ENCODE measurements at regions not wholly inside any gene's neighbourhood (a gene's known extent, or its start where the extent isn't known, plus 50 kb on each side); places are given as distances from the start of the nearest gene placed in this dataset.
A peak's percentile ranks its signal among the peaks of the same experiment; 100 is the strongest.

DNA sequence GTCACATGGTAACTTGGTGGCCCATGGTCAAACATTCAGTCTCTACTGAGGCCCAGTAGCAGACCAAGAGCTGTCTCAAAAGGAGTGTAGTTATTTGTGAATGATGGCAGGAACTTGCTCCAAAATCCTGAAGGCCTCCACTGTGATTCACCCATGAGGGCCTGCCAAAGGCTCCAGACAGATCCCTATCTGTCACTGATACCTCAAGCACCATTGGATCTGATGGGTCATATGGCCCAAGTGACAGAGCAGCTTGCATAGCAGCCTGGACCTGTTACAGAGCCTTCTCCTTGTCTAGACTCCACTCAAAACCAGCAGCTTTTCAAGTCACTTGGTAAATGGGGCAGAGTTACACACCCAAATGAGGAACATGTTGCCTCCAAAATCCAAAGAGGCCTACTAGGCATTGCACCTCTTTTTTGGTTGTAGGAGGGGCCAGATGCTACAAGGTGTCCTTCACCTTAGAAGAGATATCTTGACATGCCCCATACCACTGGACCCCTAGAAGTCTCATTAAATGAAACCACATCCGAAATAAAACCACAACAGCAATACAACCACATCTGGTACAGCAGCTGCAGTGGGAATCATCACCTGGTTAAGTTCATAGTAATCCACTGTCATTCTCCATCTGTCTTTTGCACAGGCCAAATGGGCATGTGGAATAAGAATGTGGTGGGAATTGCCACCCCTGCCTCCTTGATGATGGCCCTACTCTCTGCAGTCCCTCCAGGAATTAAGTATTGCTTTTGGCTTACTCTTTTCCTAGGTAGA is 150.4 kb upstream of the MAX start:
- no peak for ATAC-seq (ENCODE audit: low read depth)
- dilution Hi-C loops (cut with HindIII; ENCODE audit: low sequenced_read_pairs, unreplicated experiment) (no loop called here), intact Hi-C loops (cut with micrococcal nuclease) (no loop called here), in situ Hi-C loops (cut with MboI; ENCODE audit: low sequenced_read_pairs) (no loop called here)
- no peak overlapping the region for H4K91ac ChIP-seq (ENCODE audit: insufficient read depth, low read depth, low read length)
- H2AFZ ChIP-seq (replicated peaks; ENCODE audit: low read length, poor library complexity), result no peak overlapping the region
- no peak overlapping the region for H4K8ac ChIP-seq (ENCODE audit: low read depth in 2 of 2, low read length in 2 of 2)
- ChIA-PET CTCF (no interaction called here), POLR2A (ENCODE audit: unreplicated experiment) (no interaction called here)
- no peak overlapping the region for H2AK9ac ChIP-seq (replicated peaks; ENCODE audit: low read depth, low read length, poor library complexity)
- H3K4ac ChIP-seq (ENCODE audit: low read depth, low read length), result no peak overlapping the region
- H2AK5ac ChIP-seq (ENCODE audit: low read depth, low read length), result no peak overlapping the region
- peaks cover 16% of the 10 kb centered on the region for H3K4me1 ChIP-seq (ENCODE audit: control insufficient read depth, insufficient read depth, low read length)
- TF ChIP-seq MXI1 (IDR thresholded peaks at IDR 0.05; ENCODE audit: borderline replicate concordance, low read depth, low read length), result no peak
- no peak for TF ChIP-seq RAD21 (IDR thresholded peaks at IDR 0.05; ENCODE audit: low read length)
- TF ChIP-seq, protein P1, sequence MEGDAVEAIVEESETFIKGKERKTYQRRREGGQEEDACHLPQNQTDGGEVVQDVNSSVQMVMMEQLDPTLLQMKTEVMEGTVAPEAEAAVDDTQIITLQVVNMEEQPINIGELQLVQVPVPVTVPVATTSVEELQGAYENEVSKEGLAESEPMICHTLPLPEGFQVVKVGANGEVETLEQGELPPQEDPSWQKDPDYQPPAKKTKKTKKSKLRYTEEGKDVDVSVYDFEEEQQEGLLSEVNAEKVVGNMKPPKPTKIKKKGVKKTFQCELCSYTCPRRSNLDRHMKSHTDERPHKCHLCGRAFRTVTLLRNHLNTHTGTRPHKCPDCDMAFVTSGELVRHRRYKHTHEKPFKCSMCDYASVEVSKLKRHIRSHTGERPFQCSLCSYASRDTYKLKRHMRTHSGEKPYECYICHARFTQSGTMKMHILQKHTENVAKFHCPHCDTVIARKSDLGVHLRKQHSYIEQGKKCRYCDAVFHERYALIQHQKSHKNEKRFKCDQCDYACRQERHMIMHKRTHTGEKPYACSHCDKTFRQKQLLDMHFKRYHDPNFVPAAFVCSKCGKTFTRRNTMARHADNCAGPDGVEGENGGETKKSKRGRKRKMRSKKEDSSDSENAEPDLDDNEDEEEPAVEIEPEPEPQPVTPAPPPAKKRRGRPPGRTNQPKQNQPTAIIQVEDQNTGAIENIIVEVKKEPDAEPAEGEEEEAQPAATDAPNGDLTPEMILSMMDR (conservative IDR thresholded peaks at IDR 0.05; ENCODE audit: low read depth, low read length), result no peak
- no peak for TF ChIP-seq CHD1 (IDR thresholded peaks at IDR 0.05; ENCODE audit: low read depth, low read length)
- TF ChIP-seq BHLHE40 (IDR thresholded peaks at IDR 0.05; ENCODE audit: low read depth, low read length), result no peak
- TF ChIP-seq, protein P2, sequence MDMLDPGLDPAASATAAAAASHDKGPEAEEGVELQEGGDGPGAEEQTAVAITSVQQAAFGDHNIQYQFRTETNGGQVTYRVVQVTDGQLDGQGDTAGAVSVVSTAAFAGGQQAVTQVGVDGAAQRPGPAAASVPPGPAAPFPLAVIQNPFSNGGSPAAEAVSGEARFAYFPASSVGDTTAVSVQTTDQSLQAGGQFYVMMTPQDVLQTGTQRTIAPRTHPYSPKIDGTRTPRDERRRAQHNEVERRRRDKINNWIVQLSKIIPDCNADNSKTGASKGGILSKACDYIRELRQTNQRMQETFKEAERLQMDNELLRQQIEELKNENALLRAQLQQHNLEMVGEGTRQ (IDR thresholded peaks at IDR 0.05; ENCODE audit: low read depth, low read length), result peak; percentile 34; the same call in 1 of the 2 replicates
- H4K5ac ChIP-seq (ENCODE audit: low read depth, low read length), result no peak overlapping the region
- H3K27ac ChIP-seq (ENCODE audit: insufficient read depth, low read length), result no peak overlapping the region
- no peak for DNase-seq
- no peaks in the 10 kb centered on the region for H3K27me3 ChIP-seq (ENCODE audit: control insufficient read depth, insufficient read depth, low read length)
- H3K4me2 ChIP-seq (ENCODE audit: low read depth, low read length), result no peak overlapping the region
- no peak overlapping the region for H2BK20ac ChIP-seq (ENCODE audit: low read depth, low read length)
- WGBS, 2 experiments (ENCODE audit: extremely low coverage in 2 of 2, insufficient read length in 1 of 2), result no CpG with 5 or more reads among the region's 1 CpG
- BruUV-seq (replicated peaks), result no TSS peak
- H2BK15ac ChIP-seq (ENCODE audit: low read depth, low read length), result no peak overlapping the region
- no peak overlapping the region for H2BK5ac ChIP-seq (ENCODE audit: low read depth, low read length, poor library complexity, severe bottlenecking)
- no peak overlapping the region for H3K9ac ChIP-seq (ENCODE audit: low read depth, low read length)
- peaks cover 4% of the 10 kb centered on the region for H3K9me1 ChIP-seq (ENCODE audit: insufficient read depth, low read length)
- no peaks in the 10 kb centered on the region for H3K9me3 ChIP-seq (ENCODE audit: control insufficient read depth, insufficient read depth, low read length)
- H3K36me3 ChIP-seq (ENCODE audit: control insufficient read depth, insufficient read depth, low read length), result no peaks in the 10 kb centered on the region
- H3K18ac ChIP-seq (ENCODE audit: low read depth, low read length), result no peak overlapping the region
- H3K79me1 ChIP-seq (ENCODE audit: low read depth in 1 of 2, low read length in 2 of 2), result no peaks in the 10 kb centered on the region
- H3K4me3 ChIP-seq (ENCODE audit: insufficient read depth, low read depth, low read length), result no peak overlapping the region
- no peaks in the 10 kb centered on the region for H4K20me1 ChIP-seq (ENCODE audit: insufficient read depth, low read length)
- no peak overlapping the region for H3K56ac ChIP-seq (ENCODE audit: extremely low read depth, insufficient read depth, low read length)
- H2BK120ac ChIP-seq (ENCODE audit: low read depth, low read length), result no peak overlapping the region
- no peak overlapping the region for H3K14ac ChIP-seq (replicated peaks; ENCODE audit: low read depth, low read length)
- H3K23ac ChIP-seq (ENCODE audit: low read depth, low read length), result no peak overlapping the region

Data from IMR-90 (cell line).